ENCODE measurements at regions not wholly inside any gene's neighbourhood (a gene's known extent, or its start where the extent isn't known, plus 50 kb on each side); places are given as distances from the start of the nearest gene placed in this dataset.
"Not testable (repeated sequence)": the region's sequence is repeated elsewhere in the genome, so short reads cannot be mapped to it uniquely, and the experiment has no call there.

DNA sequence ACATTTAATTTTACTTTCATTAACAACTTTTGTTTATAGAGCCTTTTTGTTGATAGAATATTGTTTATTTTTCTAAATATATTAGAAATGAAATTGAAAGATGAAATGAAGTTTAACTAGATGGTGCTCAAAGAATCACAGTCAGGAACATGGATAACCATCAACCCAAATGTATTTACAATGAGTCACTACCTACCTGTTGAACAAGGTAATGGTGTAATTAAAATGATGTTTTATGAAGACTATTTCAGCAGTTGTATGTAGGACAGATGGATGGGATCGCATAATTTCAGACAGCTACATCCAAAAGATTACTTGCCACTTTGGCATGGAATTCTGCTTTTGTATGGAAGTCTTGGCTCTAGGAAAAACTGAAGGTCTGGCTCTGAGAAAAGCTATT is 403.6 kb upstream of the SLC10A2 start:
- 77 to 86% (median 84%) methylated on average over 1 of the region's 1 CpG for WGBS, 4 donors

DNA sequence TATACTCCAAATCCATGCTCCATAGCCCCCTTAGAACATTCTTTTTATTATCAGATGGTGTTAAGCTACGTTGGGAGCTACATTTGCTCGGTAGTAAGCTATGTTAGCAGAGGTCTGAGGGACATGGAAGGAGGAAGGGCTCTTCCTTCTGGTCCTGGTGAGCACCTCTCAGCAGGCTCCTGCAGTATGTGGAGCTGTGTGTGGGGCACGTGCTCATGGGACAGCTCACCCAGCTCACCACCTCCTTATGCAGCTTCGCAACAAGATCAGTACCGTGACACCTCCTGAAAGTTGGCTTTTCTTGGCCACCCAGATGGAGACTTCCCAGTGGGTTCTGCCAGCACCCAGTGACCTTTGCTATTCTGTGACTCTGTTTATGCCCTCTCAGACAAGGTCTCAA is 400.5 kb upstream of the SLC10A2 start:
- no peaks in the 10 kb centered on the region for H3K9me3 ChIP-seq (replicated peaks in 1 of 3)
- no peak for DNase-seq
- TF ChIP-seq, protein P1, sequence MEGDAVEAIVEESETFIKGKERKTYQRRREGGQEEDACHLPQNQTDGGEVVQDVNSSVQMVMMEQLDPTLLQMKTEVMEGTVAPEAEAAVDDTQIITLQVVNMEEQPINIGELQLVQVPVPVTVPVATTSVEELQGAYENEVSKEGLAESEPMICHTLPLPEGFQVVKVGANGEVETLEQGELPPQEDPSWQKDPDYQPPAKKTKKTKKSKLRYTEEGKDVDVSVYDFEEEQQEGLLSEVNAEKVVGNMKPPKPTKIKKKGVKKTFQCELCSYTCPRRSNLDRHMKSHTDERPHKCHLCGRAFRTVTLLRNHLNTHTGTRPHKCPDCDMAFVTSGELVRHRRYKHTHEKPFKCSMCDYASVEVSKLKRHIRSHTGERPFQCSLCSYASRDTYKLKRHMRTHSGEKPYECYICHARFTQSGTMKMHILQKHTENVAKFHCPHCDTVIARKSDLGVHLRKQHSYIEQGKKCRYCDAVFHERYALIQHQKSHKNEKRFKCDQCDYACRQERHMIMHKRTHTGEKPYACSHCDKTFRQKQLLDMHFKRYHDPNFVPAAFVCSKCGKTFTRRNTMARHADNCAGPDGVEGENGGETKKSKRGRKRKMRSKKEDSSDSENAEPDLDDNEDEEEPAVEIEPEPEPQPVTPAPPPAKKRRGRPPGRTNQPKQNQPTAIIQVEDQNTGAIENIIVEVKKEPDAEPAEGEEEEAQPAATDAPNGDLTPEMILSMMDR (IDR thresholded peaks at IDR 0.05): no peak
- TF ChIP-seq POLR2A (IDR thresholded peaks at IDR 0.05): no peak
- H3K36me3 ChIP-seq (replicated peaks in 1 of 2): no peaks in the 10 kb centered on the region
- no peak overlapping the region for H3K4me3 ChIP-seq
- WGBS, 4 donors: 89 to 94% (median 92%) methylated on average over 5 of the region's 5 CpGs
- H3K27ac ChIP-seq: no peak overlapping the region
- no peaks in the 10 kb centered on the region for H3K4me1 ChIP-seq (replicated peaks in 1 of 2)
- intact Hi-C loops (cut with DNase I): no loop called here
- no peaks in the 10 kb centered on the region for H3K27me3 ChIP-seq

More for the DNA sequence above, 403.6 kb upstream of the SLC10A2 start:
- H3K9me3 ChIP-seq (replicated peaks in 1 of 3): no peaks in the 10 kb centered on the region
- no peak for TF ChIP-seq POLR2A (IDR thresholded peaks at IDR 0.05)
- TF ChIP-seq, protein P1 (IDR thresholded peaks at IDR 0.05): no peak
- DNase-seq: no peak
- H3K4me3 ChIP-seq: no peak overlapping the region
- H3K27me3 ChIP-seq: no peaks in the 10 kb centered on the region
- H3K27ac ChIP-seq: no peak overlapping the region
- no peaks in the 10 kb centered on the region for H3K4me1 ChIP-seq (replicated peaks in 1 of 2)
- H3K36me3 ChIP-seq (replicated peaks in 1 of 2): no peaks in the 10 kb centered on the region
- intact Hi-C loops (cut with DNase I): no loop called here

DNA sequence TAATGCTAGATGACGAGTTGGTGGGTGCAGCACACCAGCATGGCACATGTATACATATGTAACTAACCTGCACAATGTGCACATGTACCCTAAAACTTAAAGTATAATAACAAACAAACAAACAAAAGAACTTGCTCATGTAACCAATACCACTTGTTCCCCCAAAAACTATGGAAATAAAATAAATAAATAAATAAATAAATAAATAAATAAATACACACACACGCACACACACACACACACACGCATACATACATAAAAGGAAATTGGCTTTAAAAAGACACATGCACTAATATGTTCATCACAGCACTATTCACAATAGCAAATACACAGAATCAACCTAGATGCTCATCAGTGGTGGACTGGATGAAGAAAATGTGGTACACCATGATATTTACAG is 394.0 kb upstream of the SLC10A2 start:
- intact Hi-C loops (cut with DNase I); DNase-seq; H3K9me3 ChIP-seq (replicated peaks in 1 of 3); H3K4me3 ChIP-seq; H3K27me3 ChIP-seq; H3K27ac ChIP-seq; H3K36me3 ChIP-seq (replicated peaks in 1 of 2); H3K4me1 ChIP-seq (replicated peaks in 1 of 2): not testable (repeated sequence)
- WGBS, 4 donors: 61 to 78% (median 66%) methylated on average over 2 to 3 of the region's 3 CpGs

DNA sequence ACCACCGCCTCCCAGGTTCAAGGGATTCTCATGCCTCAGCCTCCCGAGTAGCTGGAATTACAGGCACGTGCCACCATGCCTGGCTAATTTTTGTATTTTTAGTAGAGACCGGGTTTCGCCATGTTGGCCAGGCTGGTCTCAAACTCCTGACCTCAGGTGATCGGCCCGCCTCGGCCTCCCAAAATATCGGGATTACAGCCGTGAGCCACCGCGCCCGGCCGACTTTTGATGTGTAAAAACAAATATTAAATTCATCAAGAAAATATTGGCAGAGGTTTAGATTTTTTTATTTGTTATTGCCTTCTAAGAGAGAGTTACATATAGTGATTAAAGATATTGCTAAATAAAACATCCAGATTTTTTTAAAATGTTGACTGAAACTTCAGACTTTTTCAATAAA is 390.8 kb upstream of the SLC10A2 start:
- H3K4me1 ChIP-seq (replicated peaks in 1 of 2); H3K4me3 ChIP-seq; DNase-seq; H3K9me3 ChIP-seq (replicated peaks in 1 of 3); H3K27ac ChIP-seq; intact Hi-C loops (cut with DNase I); H3K27me3 ChIP-seq; H3K36me3 ChIP-seq (replicated peaks in 1 of 2): not testable (repeated sequence)
- WGBS, 4 donors: 95 to 97% (median 96%) methylated on average over 14 of the region's 14 CpGs

DNA sequence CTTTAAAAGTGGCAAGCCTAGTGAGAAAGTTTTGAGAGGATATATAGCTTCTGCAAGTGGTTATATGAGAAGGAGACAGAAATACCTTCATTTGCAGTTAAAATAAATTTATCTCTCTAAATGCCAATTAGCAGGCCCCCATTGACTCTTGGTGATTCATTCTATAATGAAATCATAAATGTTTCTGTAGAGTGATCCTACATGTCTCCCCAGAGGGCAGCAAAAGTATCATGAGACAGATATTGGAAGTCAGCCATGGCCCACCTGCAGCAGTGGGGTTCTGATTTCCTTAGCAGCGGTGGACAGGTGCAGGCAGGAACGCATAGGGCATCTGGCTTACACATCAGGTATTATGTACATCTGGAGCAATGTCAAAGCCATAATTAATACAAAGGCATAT is 385.4 kb upstream of the SLC10A2 start:
- no peak for DNase-seq
- Histone ChIP-seq H3K9me3 (replicated peaks in 1 of 3) (no peaks in the 10 kb centered on the region), H3K27ac (no peak overlapping the region), H3K27me3 (no peaks in the 10 kb centered on the region), H3K4me3 (no peak overlapping the region), H3K36me3 (replicated peaks in 1 of 2) (no peaks in the 10 kb centered on the region), H3K4me1 (replicated peaks in 1 of 2) (no peaks in the 10 kb centered on the region)
- TF ChIP-seq, protein P1 (IDR thresholded peaks at IDR 0.05): no peak
- TF ChIP-seq POLR2A (IDR thresholded peaks at IDR 0.05): no peak
- 83 to 91% (median 90%) methylated on average over 2 of the region's 2 CpGs for WGBS, 4 donors
- intact Hi-C loops (cut with DNase I): no loop called here
